Aorta (tissue), 5 donors: ENCODE measurements at regions not wholly inside any gene's neighbourhood (a gene's known extent, or its start where the extent isn't known, plus 50 kb on each side); places are given as distances from the start of the nearest gene placed in this dataset.

ENCODE experiments used
- ATAC-seq: fragments of 200-7000 bp; cut with Tn5 transposase; one replicate; pipeline ENCODE4 v1.9.1; 2022; ENCODE audit warnings: moderate library complexity; ENCODE audit not compliant: low FRiP score
- DNase-seq, 2 donors: peaks; one replicate each; pipeline ENCODE4 v3.0.0-alpha.2; 2020
- H3K27ac ChIP-seq, 2 donors: one replicate each; pipeline ENCODE4 v1.5.1; 2013; ENCODE audit warnings: low read length in 2 of 2, mild to moderate bottlenecking in 2 of 2, moderate library complexity in 2 of 2, control low read depth in 1 of 2, inconsistent platforms in 1 of 2, low read depth in 1 of 2
- H3K27me3 ChIP-seq, 2 donors: one replicate each; pipeline ENCODE4 v1.6.1; 2013; ENCODE audit warnings: control low read depth in 1 of 2, low read length in 1 of 2, mild to moderate bottlenecking in 1 of 2, moderate library complexity in 1 of 2; ENCODE audit not compliant: insufficient read depth in 2 of 2, control insufficient read depth in 1 of 2
- H3K36me3 ChIP-seq, 2 donors: one replicate each; pipeline ENCODE4 v1.6.1; 2013; ENCODE audit warnings: control low read depth in 1 of 2, low read length in 1 of 2, mild to moderate bottlenecking in 1 of 2; ENCODE audit not compliant: insufficient read depth in 2 of 2, control insufficient read depth in 1 of 2
- H3K4me1 ChIP-seq, 2 donors: one replicate each; pipeline ENCODE4 v1.6.1; 2013; ENCODE audit warnings: low read length in 2 of 2, control low read depth in 1 of 2, mild to moderate bottlenecking in 1 of 2, moderate library complexity in 1 of 2; ENCODE audit not compliant: insufficient read depth in 2 of 2, control insufficient read depth in 1 of 2
- H3K4me3 ChIP-seq, 2 donors: one replicate each; pipeline ENCODE4 v1.5.1; 2013; ENCODE audit warnings: low read length in 2 of 2, control low read depth in 1 of 2, mild to moderate bottlenecking in 1 of 2
- H3K9me3 ChIP-seq: one replicate; pipeline ENCODE4 v1.6.1; 2013; ENCODE audit warnings: mild to moderate bottlenecking, low read length; ENCODE audit not compliant: control insufficient read depth
- WGBS, 2 donors: extraction: QIAGEN DNeasy Blood & Tissue Kit; methylation state at CpG; one replicate each; pipeline ENCODE4 v1.1.7; 2013; 5-methylcytosine and 5-hydroxymethylcytosine counted together
- intact Hi-C, 2 donors: fragments of 100-400 bp; cut with DNase I; formaldehyde crosslinking; loops; one replicate each; pipeline versions ENCODE4 v1.14.2 to v1.15.0; 2022
- donor health status: healthy with polysubstance abuse.
- donor health status: Bipolar disorder and iron deficiency.
- donor health status: DM: no; HTN: no; CAD: no.
- donor health status: DM: no; HTN: no; CAD: no.
- donor health status: DM: yes; HTN: yes; CAD: no.

DNA sequence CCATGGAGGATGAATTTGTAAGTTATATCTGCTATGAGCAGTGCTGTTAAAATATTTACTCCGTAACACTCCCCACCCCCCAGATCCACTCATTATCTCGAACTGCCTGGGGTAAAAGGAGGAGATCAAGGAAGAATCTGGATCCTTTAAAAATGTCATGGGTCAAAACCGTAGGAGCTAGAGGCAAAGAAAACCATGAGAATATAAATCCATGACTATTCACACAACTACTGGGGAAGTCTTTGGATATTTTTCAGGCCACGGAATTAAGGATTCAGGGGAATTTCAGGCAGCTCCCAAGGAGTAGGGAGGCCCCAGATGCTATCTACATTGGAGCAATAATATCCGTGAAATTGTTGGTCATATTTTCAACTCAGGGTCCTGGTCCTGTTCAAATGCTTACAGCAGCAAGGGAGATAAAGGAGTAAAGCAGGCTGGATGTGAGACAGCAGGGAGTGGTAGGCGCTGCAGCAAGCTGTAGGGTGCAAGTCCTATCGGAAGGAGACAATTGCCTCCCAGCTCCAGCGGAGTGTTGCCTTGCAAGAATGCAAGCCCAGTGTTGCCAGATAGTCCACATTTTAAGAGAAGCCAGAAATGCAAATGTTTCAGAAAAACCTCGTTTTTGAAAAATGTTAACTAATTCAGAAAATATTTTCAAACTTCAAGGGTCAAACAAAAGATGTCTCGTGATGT lies 116.2 kb upstream of the KIT start:
- intact Hi-C loops, result no loop called here
- WGBS, 2 donors, result 58 to 69% methylated on average over 10 of the region's 10 CpGs
- no peaks in the 10 kb centered on the region for H3K9me3 ChIP-seq

DNA sequence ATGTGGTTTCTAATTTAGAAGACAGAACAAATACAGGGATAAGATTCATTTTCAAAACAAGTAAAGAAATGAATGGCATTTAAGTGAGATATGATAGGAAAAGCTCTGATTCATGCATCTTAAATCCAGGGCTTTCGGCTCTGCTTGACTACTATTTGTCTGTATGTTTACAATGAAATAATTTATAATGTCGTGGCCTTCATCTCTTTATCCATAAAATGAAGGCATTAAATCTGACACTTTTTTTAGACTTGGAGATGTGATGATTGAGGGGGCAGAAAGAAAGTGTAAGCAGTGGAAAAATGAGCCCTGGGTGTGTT lies 115.7 kb upstream of the KIT start:
- Histone ChIP-seq H3K4me3 (no peak overlapping the region), H3K36me3 (no peaks in the 10 kb centered on the region), H3K4me1 (no peaks in the 10 kb centered on the region), H3K27me3 (no peaks in the 10 kb centered on the region), H3K9me3 (no peaks in the 10 kb centered on the region), H3K27ac (no peak overlapping the region)
- ATAC-seq, result no peak
- no peak for DNase-seq
- intact Hi-C loops, result no loop called here
- 54 to 59% methylated on average over 2 of the region's 2 CpGs for WGBS, 2 donors

More for the DNA sequence above, 116.2 kb upstream of the KIT start:
- Histone ChIP-seq H3K27me3 (no peaks in the 10 kb centered on the region), H3K4me3 (no peak overlapping the region), H3K27ac (no peak overlapping the region), H3K4me1 (no peaks in the 10 kb centered on the region), H3K36me3 (no peaks in the 10 kb centered on the region)
- ATAC-seq (no peak), DNase-seq (no peak)

DNA sequence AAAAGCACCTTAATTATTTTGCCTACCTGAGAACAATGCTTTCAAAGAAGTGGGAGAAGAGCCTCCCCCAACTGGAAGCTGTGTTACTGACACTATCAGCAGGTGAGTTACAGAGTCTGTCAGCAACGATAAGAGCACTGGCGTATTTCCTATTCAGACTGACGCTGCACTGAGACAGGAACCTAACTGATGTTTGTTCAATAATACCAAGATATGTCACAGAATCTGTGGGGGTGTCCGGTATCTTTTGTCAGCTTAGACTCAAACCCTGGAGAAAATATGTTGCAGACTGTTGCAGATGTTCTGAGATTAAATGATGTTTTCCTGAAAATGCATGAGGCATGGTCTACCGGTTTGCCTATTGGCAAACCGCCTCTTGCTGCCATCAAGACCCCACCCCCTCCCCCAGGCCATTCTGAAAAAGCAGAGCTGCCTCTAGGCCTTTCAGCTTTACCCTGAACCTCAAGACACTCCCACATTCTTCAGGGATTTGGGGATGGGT lies 115.2 kb upstream of the KIT start:
- intact Hi-C loops, result no loop called here
- no peaks in the 10 kb centered on the region for H3K4me1 ChIP-seq
- H3K27me3 ChIP-seq, result no peaks in the 10 kb centered on the region
- no peak for ATAC-seq
- no peaks in the 10 kb centered on the region for H3K36me3 ChIP-seq
- 61 to 75% methylated on average over 6 of the region's 6 CpGs for WGBS, 2 donors
- H3K9me3 ChIP-seq, result no peaks in the 10 kb centered on the region
- no peak for DNase-seq
- no peak overlapping the region for H3K27ac ChIP-seq
- H3K4me3 ChIP-seq, result no peak overlapping the region

DNA sequence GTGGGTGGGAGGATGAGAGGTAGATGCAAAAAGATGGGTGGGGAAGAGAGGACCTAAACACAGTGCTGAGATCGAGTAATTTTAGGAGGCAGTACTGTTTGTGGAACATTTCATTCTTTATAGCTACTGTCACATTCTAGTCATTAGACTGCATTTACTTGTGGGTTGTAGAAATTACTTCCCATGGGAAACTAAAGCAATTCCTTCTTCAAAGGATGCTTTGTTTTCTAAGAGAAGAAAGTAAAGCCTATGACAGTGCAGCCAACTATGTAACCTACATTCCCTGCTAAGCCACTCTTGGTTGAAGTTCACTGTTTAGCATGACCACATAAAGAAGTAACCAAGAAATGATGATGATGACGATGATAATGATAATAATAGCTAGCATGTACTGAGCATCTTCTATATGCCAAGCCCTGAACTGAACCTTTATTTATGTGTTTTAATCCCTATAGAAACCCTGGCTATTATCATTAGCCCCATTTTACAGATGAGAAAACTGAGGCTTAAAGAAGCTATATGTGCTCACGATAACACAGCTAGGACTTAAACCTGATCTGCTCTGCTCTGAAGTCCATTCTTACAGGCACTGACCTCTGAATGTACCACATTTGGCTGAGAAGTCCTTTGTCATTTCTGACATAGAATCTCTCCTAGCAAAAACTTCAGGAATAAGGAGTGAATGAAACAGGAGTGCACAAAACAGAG lies 114.5 kb upstream of the KIT start:
- H3K4me1 ChIP-seq, result no peaks in the 10 kb centered on the region
- no peaks in the 10 kb centered on the region for H3K27me3 ChIP-seq
- 82 to 85% methylated on average over 3 of the region's 3 CpGs for WGBS, 2 donors
- no peak overlapping the region for H3K27ac ChIP-seq
- H3K4me3 ChIP-seq, result no peak overlapping the region
- intact Hi-C loops, result no loop called here
- no peaks in the 10 kb centered on the region for H3K9me3 ChIP-seq
- no peaks in the 10 kb centered on the region for H3K36me3 ChIP-seq
- no peak for ATAC-seq
- no peak for DNase-seq

DNA sequence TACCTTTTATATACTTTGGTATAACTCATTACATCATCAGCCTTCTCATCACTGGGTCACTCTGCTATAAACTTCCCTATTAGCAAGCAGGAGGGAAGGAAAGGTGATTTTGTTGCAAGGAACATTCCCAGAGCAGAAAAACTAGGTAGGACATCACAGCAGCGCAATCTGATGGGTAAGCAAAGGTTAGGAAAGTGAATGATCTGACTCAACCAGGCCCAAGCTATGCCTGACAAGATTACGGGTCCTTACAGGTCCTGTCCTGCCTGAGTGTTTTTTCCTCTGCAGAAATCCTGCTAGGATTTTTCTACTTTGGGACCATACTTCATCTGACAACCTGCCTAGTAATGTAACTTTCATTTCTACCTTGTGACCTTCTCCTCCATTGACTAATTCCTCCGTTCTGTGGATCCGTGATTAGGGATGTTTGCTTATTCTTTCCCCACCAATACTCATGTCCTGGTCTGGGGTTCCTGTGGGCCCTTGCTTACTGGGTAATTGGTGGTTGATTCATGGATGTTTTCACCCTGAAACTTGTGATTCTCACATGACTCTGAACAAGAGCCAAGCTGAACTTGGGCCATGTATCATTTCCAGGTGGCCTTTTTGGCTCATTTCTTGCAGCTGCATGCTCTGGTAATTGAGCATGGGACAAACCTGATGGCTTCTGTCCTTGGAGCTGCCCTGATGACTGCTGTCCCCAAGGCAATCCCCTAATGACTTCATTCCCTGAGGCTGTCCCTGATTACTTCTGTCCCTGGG lies 111.9 kb upstream of the KIT start:
- H3K4me3 ChIP-seq, result no peak overlapping the region
- intact Hi-C loops, result no loop called here
- no peaks in the 10 kb centered on the region for H3K9me3 ChIP-seq
- no peaks in the 10 kb centered on the region for H3K36me3 ChIP-seq
- DNase-seq (no peak), ATAC-seq (no peak)
- no peak overlapping the region for H3K27ac ChIP-seq
- H3K4me1 ChIP-seq, result no peaks in the 10 kb centered on the region
- WGBS, 2 donors, result 91 to 96% methylated on average over 4 of the region's 4 CpGs
- no peaks in the 10 kb centered on the region for H3K27me3 ChIP-seq

DNA sequence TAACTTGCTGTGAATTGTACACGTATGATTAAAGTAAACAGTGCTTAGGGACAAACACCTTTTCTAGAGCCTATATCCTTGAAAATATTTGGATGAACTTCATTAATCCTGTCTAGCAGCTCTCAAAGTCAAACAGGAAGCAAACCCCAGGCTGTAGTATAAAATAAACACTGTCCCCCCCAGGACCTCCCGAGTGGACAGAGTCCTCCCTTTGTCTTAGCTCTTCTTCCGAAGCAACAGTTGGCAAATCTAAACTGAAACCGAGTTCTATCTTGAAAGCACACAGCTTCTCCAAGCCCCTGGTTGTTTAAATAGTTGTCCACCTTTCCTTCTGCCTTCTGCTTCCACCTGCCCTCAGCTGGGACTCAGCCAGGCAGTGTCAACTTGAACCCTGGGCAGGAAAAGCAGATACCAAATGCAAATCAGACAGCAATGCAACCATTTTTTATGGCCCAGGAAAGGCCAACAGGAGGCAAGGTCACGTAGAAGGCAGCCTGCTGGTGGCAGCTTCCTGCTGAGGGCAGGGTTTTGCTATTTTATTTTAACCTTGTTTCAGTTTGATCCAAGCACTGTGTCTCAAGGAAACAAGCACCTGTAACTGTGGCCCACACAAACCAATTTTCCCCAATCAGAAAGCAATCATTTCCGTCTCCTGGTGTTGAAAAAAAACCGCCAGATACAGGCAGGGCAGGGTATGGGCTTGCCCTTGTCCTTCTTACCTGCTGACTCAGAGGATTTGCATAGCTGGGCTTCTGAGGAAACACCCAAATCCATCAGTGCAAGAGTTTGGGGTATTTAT lies 110.3 kb upstream of the KIT start:
- DNase-seq (no peak), ATAC-seq (no peak)
- H3K27me3 ChIP-seq, result no peaks in the 10 kb centered on the region
- no peak overlapping the region for H3K4me3 ChIP-seq
- no peaks in the 10 kb centered on the region for H3K4me1 ChIP-seq
- 64 to 68% methylated on average over 7 of the region's 7 CpGs for WGBS, 2 donors
- intact Hi-C loops, result no loop called here
- no peak overlapping the region for H3K27ac ChIP-seq
- no peaks in the 10 kb centered on the region for H3K9me3 ChIP-seq
- H3K36me3 ChIP-seq, result no peaks in the 10 kb centered on the region

DNA sequence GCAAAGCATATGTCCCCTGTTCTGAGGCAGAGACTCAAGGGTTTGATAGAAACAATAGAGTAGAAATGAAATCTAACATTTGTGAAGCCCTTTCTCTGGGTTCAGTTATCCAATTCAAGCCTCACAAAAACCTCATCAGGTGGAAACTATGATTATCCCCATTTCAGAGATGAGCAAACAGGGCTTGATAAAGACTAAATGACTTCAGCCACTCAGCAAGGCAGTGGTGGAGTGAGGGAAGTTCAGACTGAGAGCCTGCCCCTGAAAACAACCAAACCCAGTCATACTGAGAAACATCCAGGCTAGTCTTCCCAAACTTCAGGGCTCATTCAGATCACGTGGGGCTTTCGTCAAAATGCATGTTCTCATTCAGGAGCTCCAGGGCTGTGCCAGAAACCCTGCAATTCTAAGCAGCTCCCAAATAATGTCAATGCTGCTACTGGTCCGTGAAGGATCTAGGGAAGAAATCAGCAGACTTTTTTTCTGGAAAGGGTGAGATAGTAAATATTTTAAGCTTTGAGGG lies 109.6 kb upstream of the KIT start:
- Histone ChIP-seq H3K36me3 (no peaks in the 10 kb centered on the region), H3K9me3 (no peaks in the 10 kb centered on the region), H3K27me3 (no peaks in the 10 kb centered on the region), H3K4me1 (no peaks in the 10 kb centered on the region), H3K4me3 (no peak overlapping the region), H3K27ac (no peak overlapping the region)
- no peak for DNase-seq
- no peak for ATAC-seq
- WGBS, 2 donors, result 69 to 70% methylated on average over 3 of the region's 3 CpGs
- intact Hi-C loops, result no loop called here

DNA sequence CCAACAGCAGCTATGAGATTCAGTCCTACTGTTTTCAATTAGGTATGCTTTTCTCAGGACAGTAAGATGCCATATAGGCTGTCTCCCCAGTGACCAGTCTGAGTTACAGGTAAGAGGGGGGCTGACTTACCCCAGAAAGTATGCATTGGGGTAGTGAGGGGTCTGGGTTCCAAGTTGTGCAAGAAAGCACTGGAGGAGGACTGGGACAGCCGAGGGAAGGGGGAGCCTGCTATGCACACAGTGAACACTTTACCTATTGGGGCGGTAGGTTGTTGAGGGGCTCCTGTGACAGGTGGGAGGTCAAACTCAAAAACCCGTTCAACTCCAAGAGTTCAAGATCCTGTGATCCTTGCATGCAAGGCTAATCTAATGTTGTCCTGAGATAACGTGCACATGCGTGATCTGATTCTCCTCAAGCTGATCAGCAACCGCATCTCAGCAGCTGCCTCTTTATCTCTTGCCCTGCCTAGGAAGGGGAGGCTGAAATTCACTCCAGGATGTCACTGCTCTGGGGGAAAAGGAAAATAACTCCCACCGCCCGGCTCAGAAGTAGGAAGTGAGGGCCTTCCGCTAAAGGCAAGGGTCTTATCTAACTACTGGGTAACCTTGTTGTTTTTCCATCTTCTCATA lies 108.8 kb upstream of the KIT start:
- no peak overlapping the region for H3K27ac ChIP-seq
- DNase-seq (no peak), ATAC-seq (no peak)
- no peaks in the 10 kb centered on the region for H3K4me1 ChIP-seq
- no peak overlapping the region for H3K4me3 ChIP-seq
- no peaks in the 10 kb centered on the region for H3K36me3 ChIP-seq
- no peaks in the 10 kb centered on the region for H3K9me3 ChIP-seq
- H3K27me3 ChIP-seq, result no peaks in the 10 kb centered on the region
- intact Hi-C loops, result no loop called here
- 79 to 83% methylated on average over 9 of the region's 9 CpGs for WGBS, 2 donors
